Loucy (cell line): ENCODE measurements at regions not wholly inside any gene's neighbourhood (a gene's known extent, or its start where the extent isn't known, plus 50 kb on each side); places are given as distances from the start of the nearest gene placed in this dataset.
"Not testable (repeated sequence)": the region's sequence is repeated elsewhere in the genome, so short reads cannot be mapped to it uniquely, and the experiment has no call there.

ENCODE experiments used
- EZH2phosphoT487 ChIP-seq: fragments of 200-600 bp; IDR thresholded peaks from 2 replicates; pipeline ENCODE4 v1.6.1; 2018; ENCODE audit warnings: antibody characterized with exemption, mild to moderate bottlenecking, moderate library complexity, borderline replicate concordance
- TF ChIP-seq, protein P1 (sequence below): fragments of 200-600 bp; sonication (generic); conservative IDR thresholded peaks from 2 replicates; pipeline ENCODE4 v1.5.1; 2014; ENCODE audit warnings: mild to moderate bottlenecking, antibody characterized with exemption, low read length

DNA sequence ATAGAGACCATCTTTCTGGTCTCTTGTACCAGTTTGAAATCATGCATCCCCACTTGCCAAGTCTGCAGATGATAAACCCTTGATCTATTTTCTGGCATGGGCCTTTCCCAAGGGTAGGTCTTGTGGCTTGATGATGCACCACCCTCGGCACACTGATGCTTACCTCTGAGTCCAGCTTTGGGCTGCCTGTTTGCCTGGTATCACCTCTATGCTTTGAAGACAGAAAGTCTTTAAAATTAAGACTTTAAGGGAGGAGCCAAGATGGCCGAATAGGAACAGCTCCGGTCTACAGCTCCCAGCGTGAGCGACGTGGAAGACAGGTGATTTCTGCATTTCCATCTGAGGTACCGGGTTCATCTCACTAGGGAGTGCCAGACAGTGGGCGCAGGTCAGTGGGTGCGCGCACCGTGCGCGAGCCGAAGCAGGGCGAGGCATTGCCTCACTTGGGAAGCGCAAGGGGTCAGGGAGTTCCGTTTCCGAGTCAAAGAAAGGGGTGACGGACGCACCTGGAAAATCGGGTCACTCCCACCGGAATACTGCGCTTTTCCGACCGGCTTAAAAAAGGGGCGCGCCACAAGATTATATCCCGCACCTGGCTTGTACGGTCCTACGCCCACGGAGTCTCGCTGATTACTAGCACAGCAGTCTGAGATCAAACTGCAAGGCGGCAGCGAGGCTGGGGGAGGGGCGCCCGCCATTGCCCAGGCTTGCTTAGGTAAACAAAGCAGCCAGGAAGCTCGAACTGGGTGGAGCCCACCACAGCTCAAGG, 202.4 kb upstream of the MCHR2 start:
- TF ChIP-seq, protein P1, sequence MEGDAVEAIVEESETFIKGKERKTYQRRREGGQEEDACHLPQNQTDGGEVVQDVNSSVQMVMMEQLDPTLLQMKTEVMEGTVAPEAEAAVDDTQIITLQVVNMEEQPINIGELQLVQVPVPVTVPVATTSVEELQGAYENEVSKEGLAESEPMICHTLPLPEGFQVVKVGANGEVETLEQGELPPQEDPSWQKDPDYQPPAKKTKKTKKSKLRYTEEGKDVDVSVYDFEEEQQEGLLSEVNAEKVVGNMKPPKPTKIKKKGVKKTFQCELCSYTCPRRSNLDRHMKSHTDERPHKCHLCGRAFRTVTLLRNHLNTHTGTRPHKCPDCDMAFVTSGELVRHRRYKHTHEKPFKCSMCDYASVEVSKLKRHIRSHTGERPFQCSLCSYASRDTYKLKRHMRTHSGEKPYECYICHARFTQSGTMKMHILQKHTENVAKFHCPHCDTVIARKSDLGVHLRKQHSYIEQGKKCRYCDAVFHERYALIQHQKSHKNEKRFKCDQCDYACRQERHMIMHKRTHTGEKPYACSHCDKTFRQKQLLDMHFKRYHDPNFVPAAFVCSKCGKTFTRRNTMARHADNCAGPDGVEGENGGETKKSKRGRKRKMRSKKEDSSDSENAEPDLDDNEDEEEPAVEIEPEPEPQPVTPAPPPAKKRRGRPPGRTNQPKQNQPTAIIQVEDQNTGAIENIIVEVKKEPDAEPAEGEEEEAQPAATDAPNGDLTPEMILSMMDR: not testable (repeated sequence)
- TF ChIP-seq EZH2phosphoT487: not testable (repeated sequence)
